Neural progenitor cell (in vitro differentiated cells): ENCODE measurements at regions not wholly inside any gene's neighbourhood (a gene's known extent, or its start where the extent isn't known, plus 50 kb on each side); places are given as distances from the start of the nearest gene placed in this dataset.

Experiments used
- DNase-seq: peaks from one replicate; pipeline ENCODE4 v3.0.0-alpha.2; 2016; ENCODE audit warnings: low spot score
- H2AFZ ChIP-seq: fragments of 200-600 bp; sonication (generic); replicated peaks from 2 replicates; pipeline ENCODE4 v1.6.1; 2016; ENCODE audit warnings: antibody characterized with exemption
- H3F3A ChIP-seq: fragments of 200-600 bp; sonication (generic); 2 replicates; pipeline ENCODE4 v1.6.1; 2016; ENCODE audit warnings: antibody characterized with exemption, low read depth
- H3K27ac ChIP-seq: fragments of 200-600 bp; sonication (generic); 2 replicates; pipeline ENCODE4 v1.5.1; 2016; ENCODE audit warnings: mild to moderate bottlenecking
- H3K27me3 ChIP-seq: fragments of 200-600 bp; sonication (generic); 2 replicates; pipeline ENCODE4 v1.6.1; 2016; ENCODE audit warnings: mild to moderate bottlenecking, moderate library complexity
- H3K36me3 ChIP-seq: fragments of 200-600 bp; sonication (generic); 2 replicates; pipeline ENCODE4 v1.5.1; 2016
- H3K4me1 ChIP-seq: fragments of 200-600 bp; sonication (generic); 2 replicates; pipeline ENCODE4 v1.6.1; 2016; ENCODE audit warnings: mixed run types
- H3K4me2 ChIP-seq: fragments of 200-600 bp; sonication (generic); 2 replicates; pipeline ENCODE4 v1.6.1; 2016
- H3K4me3 ChIP-seq: fragments of 200-600 bp; sonication (generic); 2 replicates; pipeline ENCODE4 v1.5.1; 2016
- H3K79me2 ChIP-seq: fragments of 200-600 bp; sonication (generic); 2 replicates; pipeline ENCODE4 v1.6.1; 2016; ENCODE audit warnings: low read depth
- H3K9ac ChIP-seq: fragments of 200-600 bp; sonication (generic); 2 replicates; pipeline ENCODE4 v1.6.1; 2016
- H3K9me3 ChIP-seq: fragments of 200-600 bp; sonication (generic); 2 replicates; pipeline ENCODE4 v1.5.1; 2016; ENCODE audit warnings: low read depth
- H4K20me1 ChIP-seq: fragments of 200-600 bp; sonication (generic); 2 replicates; pipeline ENCODE4 v1.6.1; 2016; ENCODE audit warnings: low read depth
- H3K27ac Mint-ChIP-seq: 3 replicates; pipeline ENCODE4 v1.8.0; 2021; ENCODE audit warnings: mixed read lengths
- H3K27me3 Mint-ChIP-seq: 2 replicates; pipeline ENCODE4 v1.8.0; 2022; ENCODE audit warnings: low read depth, mild to moderate bottlenecking, inconsistent platforms, moderate library complexity, mixed read lengths; ENCODE audit not compliant: insufficient read depth
- H3K36me3 Mint-ChIP-seq: 3 replicates; pipeline ENCODE4 v1.8.0; 2021; ENCODE audit warnings: mixed read lengths
- H3K4me1 Mint-ChIP-seq: 3 replicates; pipeline ENCODE4 v1.8.0; 2021; ENCODE audit warnings: mixed read lengths
- H3K4me3 Mint-ChIP-seq: 3 replicates; pipeline ENCODE4 v1.8.0; 2021; ENCODE audit warnings: mild to moderate bottlenecking, moderate library complexity, mixed read lengths
- H3K9me3 Mint-ChIP-seq: 3 replicates; pipeline ENCODE4 v1.8.0; 2020; ENCODE audit warnings: mixed read lengths
- EZH2 ChIP-seq: fragments of 200-600 bp; sonication (generic); IDR thresholded peaks from 2 replicates; pipeline ENCODE4 v1.6.1; 2017; ENCODE audit warnings: antibody characterized with exemption, mild to moderate bottlenecking, moderate library complexity
- EZH2phosphoT487 ChIP-seq: fragments of 200-600 bp; sonication (generic); IDR thresholded peaks from 2 replicates; pipeline ENCODE4 v1.6.1; 2017; ENCODE audit warnings: antibody characterized with exemption
- TF ChIP-seq, protein P1 (sequence below): fragments of 200-600 bp; sonication (generic); IDR thresholded peaks from 2 replicates; pipeline ENCODE4 v1.5.1; 2017; ENCODE audit warnings: antibody characterized with exemption, mild to moderate bottlenecking

DNA sequence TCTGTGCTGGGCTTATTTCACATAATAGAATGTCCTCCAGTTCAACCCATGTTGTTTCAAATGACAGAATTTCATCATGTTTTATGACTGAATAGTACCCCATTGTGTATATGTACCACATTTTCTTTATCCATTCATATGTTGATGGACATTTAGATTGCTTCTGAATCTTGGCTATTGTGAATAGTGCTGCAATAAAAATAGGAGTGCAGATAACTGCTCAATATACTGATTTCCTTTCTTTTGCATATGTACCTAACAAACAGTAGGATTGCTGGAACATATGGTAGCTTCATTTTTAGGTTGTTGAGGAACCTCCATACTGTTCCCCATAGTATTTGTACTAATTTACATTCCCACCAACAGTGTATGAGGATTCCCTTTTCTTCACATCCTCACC lies 491.1 kb downstream of the BRINP3 start:
- Histone ChIP-seq H3K9me3 (no peaks in the 10 kb centered on the region), H3K27ac (no peak overlapping the region), H2AFZ (no peak overlapping the region), H4K20me1 (no peaks in the 10 kb centered on the region), H3K79me2 (no peaks in the 10 kb centered on the region), H3K36me3 (no peaks in the 10 kb centered on the region), H3K4me3 (no peak overlapping the region), H3K4me2 (no peak overlapping the region), H3K9ac (no peak overlapping the region), H3K4me1 (no peaks in the 10 kb centered on the region), H3F3A (no peaks in the 10 kb centered on the region), H3K27me3 (no peaks in the 10 kb centered on the region)
- TF ChIP-seq EZH2phosphoT487 (no peak), EZH2 (no peak)
- TF ChIP-seq, protein P1, sequence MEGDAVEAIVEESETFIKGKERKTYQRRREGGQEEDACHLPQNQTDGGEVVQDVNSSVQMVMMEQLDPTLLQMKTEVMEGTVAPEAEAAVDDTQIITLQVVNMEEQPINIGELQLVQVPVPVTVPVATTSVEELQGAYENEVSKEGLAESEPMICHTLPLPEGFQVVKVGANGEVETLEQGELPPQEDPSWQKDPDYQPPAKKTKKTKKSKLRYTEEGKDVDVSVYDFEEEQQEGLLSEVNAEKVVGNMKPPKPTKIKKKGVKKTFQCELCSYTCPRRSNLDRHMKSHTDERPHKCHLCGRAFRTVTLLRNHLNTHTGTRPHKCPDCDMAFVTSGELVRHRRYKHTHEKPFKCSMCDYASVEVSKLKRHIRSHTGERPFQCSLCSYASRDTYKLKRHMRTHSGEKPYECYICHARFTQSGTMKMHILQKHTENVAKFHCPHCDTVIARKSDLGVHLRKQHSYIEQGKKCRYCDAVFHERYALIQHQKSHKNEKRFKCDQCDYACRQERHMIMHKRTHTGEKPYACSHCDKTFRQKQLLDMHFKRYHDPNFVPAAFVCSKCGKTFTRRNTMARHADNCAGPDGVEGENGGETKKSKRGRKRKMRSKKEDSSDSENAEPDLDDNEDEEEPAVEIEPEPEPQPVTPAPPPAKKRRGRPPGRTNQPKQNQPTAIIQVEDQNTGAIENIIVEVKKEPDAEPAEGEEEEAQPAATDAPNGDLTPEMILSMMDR = no peak
- Mint-ChIP-seq H3K4me3 (no peak overlapping the region), H3K36me3 (no peaks in the 10 kb centered on the region), H3K9me3 (peaks cover 6% of the 10 kb centered on the region), H3K27me3 (no peaks in the 10 kb centered on the region), H3K27ac (no peak overlapping the region), H3K4me1 (no peaks in the 10 kb centered on the region)
- no peak for DNase-seq

DNA sequence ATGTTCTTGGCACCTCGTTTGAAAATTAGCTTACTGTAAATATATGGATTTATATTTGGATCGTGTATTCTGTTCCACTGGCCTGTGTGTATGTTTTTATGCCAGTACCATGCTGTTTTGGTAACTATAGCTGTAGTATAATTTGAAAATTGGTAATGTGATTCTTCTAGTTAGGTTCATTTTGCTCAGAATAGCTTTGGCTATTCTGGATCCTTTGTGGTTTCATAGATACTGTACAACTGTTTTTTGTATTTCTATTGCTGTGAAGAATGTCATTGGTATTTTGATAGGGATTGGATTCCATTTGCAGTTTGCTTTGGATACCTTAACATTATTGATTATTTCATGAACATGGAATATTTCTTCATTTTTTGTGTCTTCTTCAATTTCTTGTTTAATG lies 490.2 kb downstream of the BRINP3 start:
- H3K4me3 Mint-ChIP-seq = no peak overlapping the region
- Histone ChIP-seq H3K27me3 (no peaks in the 10 kb centered on the region), H3K4me2 (no peak overlapping the region), H2AFZ (no peak overlapping the region), H4K20me1 (no peaks in the 10 kb centered on the region), H3K4me1 (no peaks in the 10 kb centered on the region), H3K36me3 (no peaks in the 10 kb centered on the region), H3K9me3 (no peaks in the 10 kb centered on the region), H3F3A (no peaks in the 10 kb centered on the region), H3K79me2 (no peaks in the 10 kb centered on the region), H3K9ac (no peak overlapping the region), H3K27ac (no peak overlapping the region), H3K4me3 (no peak overlapping the region)
- peaks cover 9% of the 10 kb centered on the region for H3K9me3 Mint-ChIP-seq
- no peak for DNase-seq
- TF ChIP-seq, protein P1 = no peak
- TF ChIP-seq EZH2phosphoT487 = no peak
- no peak for TF ChIP-seq EZH2
- H3K4me1 Mint-ChIP-seq = no peaks in the 10 kb centered on the region
- H3K27me3 Mint-ChIP-seq = no peaks in the 10 kb centered on the region
- H3K36me3 Mint-ChIP-seq = no peaks in the 10 kb centered on the region
- no peak overlapping the region for H3K27ac Mint-ChIP-seq

DNA sequence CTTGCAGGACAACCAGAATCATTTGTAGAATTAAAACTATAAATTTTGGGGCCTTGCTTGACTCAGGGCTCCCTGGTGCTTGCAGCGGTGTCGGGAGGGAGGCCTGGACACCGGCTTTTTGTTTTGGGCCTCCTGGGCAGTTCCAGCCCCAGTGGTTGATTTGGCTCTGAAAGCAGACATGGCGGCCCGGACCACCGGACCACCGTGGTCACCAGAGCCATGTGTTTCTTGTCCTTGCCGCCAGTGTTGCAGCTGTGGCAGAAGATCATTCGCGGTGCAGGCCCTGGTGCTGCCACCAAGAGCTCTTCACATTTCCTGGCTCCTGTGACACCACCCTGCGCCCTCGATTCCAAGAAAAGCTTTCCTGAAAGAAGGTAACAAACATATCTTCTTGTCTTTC lies 484.8 kb downstream of the BRINP3 start:
- H3K36me3 Mint-ChIP-seq = peaks cover 2% of the 10 kb centered on the region
- peaks cover 17% of the 10 kb centered on the region for H3K9me3 Mint-ChIP-seq
- Histone ChIP-seq H3K79me2 (no peaks in the 10 kb centered on the region), H3K4me3 (no peak overlapping the region), H3K27ac (no peak overlapping the region), H2AFZ (no peak overlapping the region), H3K9me3 (peaks cover 6% of the 10 kb centered on the region), H3K4me2 (no peak overlapping the region), H3K9ac (no peak overlapping the region), H3K4me1 (no peaks in the 10 kb centered on the region), H3K36me3 (no peaks in the 10 kb centered on the region), H3K27me3 (no peaks in the 10 kb centered on the region), H4K20me1 (no peaks in the 10 kb centered on the region), H3F3A (no peaks in the 10 kb centered on the region)
- H3K4me3 Mint-ChIP-seq = no peak overlapping the region
- DNase-seq = no peak
- TF ChIP-seq EZH2 = no peak
- TF ChIP-seq EZH2phosphoT487 = no peak
- TF ChIP-seq, protein P1 = no peak
- H3K4me1 Mint-ChIP-seq = no peaks in the 10 kb centered on the region
- H3K27ac Mint-ChIP-seq = no peak overlapping the region
- H3K27me3 Mint-ChIP-seq = no peaks in the 10 kb centered on the region
